Natural killer cell (primary cell): ENCODE measurements at regions not wholly inside any gene's neighbourhood (a gene's known extent, or its start where the extent isn't known, plus 50 kb on each side); places are given as distances from the start of the nearest gene placed in this dataset.

Source experiments
- ATAC-seq, 3 donors: fragments of 150-1000 bp in 2 of 3; fragments of 200-7000 bp in 1 of 3; cut with Tn5 transposase; 1 replicate in 1 of 3; 2 replicates in 2 of 3; pipeline ENCODE4 v1.10.0; 2021; ENCODE audit warnings: mild to moderate bottlenecking in 2 of 3, moderate library complexity in 2 of 3
- DNase-seq, 2 donors: peaks; one replicate each; pipeline versions ENCODE4 v3.0.0 to v3.0.0-alpha.2; 2013 to 2021; ENCODE audit warnings: mixed read lengths in 1 of 2
- H3K27ac ChIP-seq: one replicate; pipeline ENCODE4 v1.5.1; 2013; ENCODE audit warnings: mild to moderate bottlenecking, low read length
- H3K27me3 ChIP-seq: one replicate; pipeline ENCODE4 v1.6.1; 2013; ENCODE audit warnings: low read length; ENCODE audit not compliant: control insufficient read depth, insufficient read depth
- H3K36me3 ChIP-seq: one replicate; pipeline ENCODE4 v1.6.1; 2013; ENCODE audit warnings: low read length; ENCODE audit not compliant: control insufficient read depth, insufficient read depth
- H3K4me1 ChIP-seq: one replicate; pipeline ENCODE4 v1.6.1; 2013; ENCODE audit warnings: low read length; ENCODE audit not compliant: control insufficient read depth, insufficient read depth
- H3K4me3 ChIP-seq: one replicate; pipeline ENCODE4 v1.5.1; 2013; ENCODE audit warnings: low read length
- H3K9me3 ChIP-seq: one replicate; pipeline ENCODE4 v1.6.1; 2013; ENCODE audit warnings: low read length; ENCODE audit not compliant: control insufficient read depth, insufficient read depth
- H3K27ac Mint-ChIP-seq, 2 donors: one replicate each; pipeline ENCODE4 v1.8.0; 2022; ENCODE audit warnings: mild to moderate bottlenecking in 2 of 2, mixed read lengths in 2 of 2, moderate library complexity in 1 of 2
- H3K27me3 Mint-ChIP-seq, 2 donors: one replicate each; pipeline ENCODE4 v1.8.0; 2022; ENCODE audit warnings: low read depth in 2 of 2, mixed read lengths in 2 of 2
- H3K36me3 Mint-ChIP-seq: one replicate; pipeline ENCODE4 v1.8.0; 2022; ENCODE audit warnings: mixed read lengths
- H3K4me1 Mint-ChIP-seq, 2 donors: one replicate each; pipeline ENCODE4 v1.8.0; 2022; ENCODE audit warnings: mixed read lengths in 2 of 2
- H3K4me3 Mint-ChIP-seq: one replicate; pipeline ENCODE4 v1.8.0; 2022; ENCODE audit warnings: mild to moderate bottlenecking, moderate library complexity, mixed read lengths
- H3K9me3 Mint-ChIP-seq, 2 donors: one replicate each; pipeline ENCODE4 v1.8.0; 2022; ENCODE audit warnings: mixed read lengths in 2 of 2
- CTCF ChIP-seq: fragments of 200-600 bp; IDR thresholded peaks from one replicate; pipeline ENCODE4 v1.8.0; 2022; ENCODE audit warnings: antibody characterized with exemption
- WGBS: methylation state at CpG from one replicate; pipeline ENCODE4 v1.1.7; 2013; ENCODE audit warnings: missing lambda C conversion rate; ENCODE audit not compliant: insufficient coverage; 5-methylcytosine and 5-hydroxymethylcytosine counted together
- intact Hi-C: fragments of 100-400 bp; cut with micrococcal nuclease; formaldehyde crosslinking; loops from one replicate; pipeline ENCODE4 v1.14.2; 2022

- H3K27me3 Mint-ChIP-seq = no peaks in the 10 kb centered on the region
- ATAC-seq (peak in 1 of 3 donors; percentile 50), DNase-seq (no peak)
- no peak for TF ChIP-seq CTCF
- no peak overlapping the region for H3K27ac ChIP-seq
- H3K36me3 Mint-ChIP-seq = no peaks in the 10 kb centered on the region
- WGBS = 10% methylated on average over 1 of the region's 1 CpG
- H3K27ac Mint-ChIP-seq = no peak overlapping the region
- H3K4me3 Mint-ChIP-seq = no peak overlapping the region
- no peaks in the 10 kb centered on the region for H3K9me3 ChIP-seq
- no peak overlapping the region for H3K4me3 ChIP-seq
- H3K4me1 ChIP-seq = peaks cover 3% of the 10 kb centered on the region
- H3K36me3 ChIP-seq = no peaks in the 10 kb centered on the region
- peaks cover 0 to 2% of the 10 kb centered on the region in 2 donors for H3K9me3 Mint-ChIP-seq
- no peaks in the 10 kb centered on the region for H3K4me1 Mint-ChIP-seq
- H3K27me3 ChIP-seq = no peaks in the 10 kb centered on the region
- intact Hi-C loops = no loop called here
Observed at GRCh38 chr4:138405934-138406567, 163.9 kb upstream of the SLC7A11 start.

- no peaks in the 10 kb centered on the region for H3K27me3 Mint-ChIP-seq
- H3K36me3 Mint-ChIP-seq = no peaks in the 10 kb centered on the region
- Histone ChIP-seq H3K9me3 (no peaks in the 10 kb centered on the region), H3K4me3 (no peak overlapping the region), H3K4me1 (peaks cover 3% of the 10 kb centered on the region), H3K27me3 (no peaks in the 10 kb centered on the region), H3K27ac (no peak overlapping the region), H3K36me3 (no peaks in the 10 kb centered on the region)
- no peak for ATAC-seq
- H3K27ac Mint-ChIP-seq = no peak overlapping the region
- H3K9me3 Mint-ChIP-seq = peaks cover 0 to 2% of the 10 kb centered on the region in 2 donors
- no peak for DNase-seq
- no peak overlapping the region for H3K4me3 Mint-ChIP-seq
- intact Hi-C loops = no loop called here
- no peak for TF ChIP-seq CTCF
- H3K4me1 Mint-ChIP-seq = no peaks in the 10 kb centered on the region
Observed at GRCh38 chr4:138405466-138405891, 163.3 kb upstream of the SLC7A11 start.

GRCh38 chr4:138404801-138405200 is 162.7 kb upstream of the SLC7A11 start:
- H3K27me3 ChIP-seq = no peaks in the 10 kb centered on the region
- Mint-ChIP-seq H3K36me3 (no peaks in the 10 kb centered on the region), H3K9me3 (no peaks in the 10 kb centered on the region), H3K4me1 (no peaks in the 10 kb centered on the region), H3K27me3 (no peaks in the 10 kb centered on the region), H3K4me3 (no peak overlapping the region), H3K27ac (no peak overlapping the region)
- TF ChIP-seq CTCF = no peak
- intact Hi-C loops = no loop called here
- DNase-seq = no peak
- H3K27ac ChIP-seq = no peak overlapping the region
- peaks cover 3% of the 10 kb centered on the region for H3K4me1 ChIP-seq
- no peak overlapping the region for H3K4me3 ChIP-seq
- H3K36me3 ChIP-seq = no peaks in the 10 kb centered on the region
- H3K9me3 ChIP-seq = no peaks in the 10 kb centered on the region
- no peak for ATAC-seq
- no CpG with 5 or more reads among the region's 1 CpG for WGBS

GRCh38 chr4:138404251-138404650 is 162.1 kb upstream of the SLC7A11 start:
- Histone ChIP-seq H3K4me3 (no peak overlapping the region), H3K36me3 (no peaks in the 10 kb centered on the region), H3K4me1 (peaks cover 3% of the 10 kb centered on the region), H3K27ac (no peak overlapping the region), H3K27me3 (no peaks in the 10 kb centered on the region), H3K9me3 (no peaks in the 10 kb centered on the region)
- Mint-ChIP-seq H3K4me1 (no peaks in the 10 kb centered on the region), H3K27ac (no peak overlapping the region), H3K36me3 (no peaks in the 10 kb centered on the region), H3K9me3 (no peaks in the 10 kb centered on the region), H3K27me3 (no peaks in the 10 kb centered on the region), H3K4me3 (no peak overlapping the region)
- DNase-seq = no peak
- no peak for TF ChIP-seq CTCF
- intact Hi-C loops = no loop called here
- no peak for ATAC-seq
